Loucy (cell line): ENCODE measurements at regions not wholly inside any gene's neighbourhood (a gene's known extent, or its start where the extent isn't known, plus 50 kb on each side); places are given as distances from the start of the nearest gene placed in this dataset.

Source experiments
- CTCF ChIP-seq: fragments of 200-600 bp; sonication (generic); conservative IDR thresholded peaks from 2 replicates; pipeline ENCODE4 v1.5.1; 2014; ENCODE audit warnings: mild to moderate bottlenecking, antibody characterized with exemption, low read length
- EZH2phosphoT487 ChIP-seq: fragments of 200-600 bp; IDR thresholded peaks from 2 replicates; pipeline ENCODE4 v1.6.1; 2018; ENCODE audit warnings: antibody characterized with exemption, mild to moderate bottlenecking, moderate library complexity, borderline replicate concordance

DNA sequence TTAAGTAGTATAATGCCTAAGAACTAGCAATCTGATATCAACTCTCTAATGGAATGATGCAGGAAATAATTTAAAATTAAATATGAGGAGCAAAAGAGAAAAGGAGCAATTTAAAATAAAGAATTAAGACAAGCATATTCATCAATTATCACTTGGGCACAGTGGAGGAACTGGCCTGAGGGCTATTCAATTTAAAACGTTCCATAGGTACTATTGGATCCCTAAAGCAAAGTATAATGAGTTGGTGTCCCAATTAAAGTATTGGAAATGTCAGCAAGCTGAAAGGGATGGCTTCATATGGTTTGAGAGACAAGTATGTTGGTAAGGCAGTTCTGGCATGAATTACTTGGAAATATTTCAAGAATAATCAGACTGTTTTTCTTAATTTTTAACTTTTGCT, 2064.1 kb upstream of the TENM3 start:
- TF ChIP-seq CTCF (no peak), EZH2phosphoT487 (no peak)
